ENCODE measurements at regions not wholly inside any gene's neighbourhood (a gene's known extent, or its start where the extent isn't known, plus 50 kb on each side); places are given as distances from the start of the nearest gene placed in this dataset.

- no peaks in the 10 kb centered on the region for H3K36me3 Mint-ChIP-seq (ENCODE audit: low read depth)
- H3K27me3 ChIP-seq (ENCODE audit: control insufficient read depth, insufficient read depth, low read length, poor library complexity, severe bottlenecking): no peaks in the 10 kb centered on the region
- no peaks in the 10 kb centered on the region for H3K4me1 ChIP-seq (ENCODE audit: control insufficient read depth, insufficient read depth, low read length)
- H3K27me3 Mint-ChIP-seq (ENCODE audit: insufficient read depth): no peaks in the 10 kb centered on the region
- peak overlapping the region; percentile 89 for H3K27ac Mint-ChIP-seq
- no peaks in the 10 kb centered on the region for H3K9me3 ChIP-seq (ENCODE audit: control insufficient read depth, low read length)
- no peaks in the 10 kb centered on the region for H3K9me3 Mint-ChIP-seq
- no peak for TF ChIP-seq CTCF (conservative IDR thresholded peaks at IDR 0.05)
- WGBS, 2 experiments (ENCODE audit: insufficient coverage in 1 of 2, insufficient read length in 1 of 2): 49% methylated on average over 2 of the region's 2 CpGs; no CpG with 5 or more reads in 1 of the 2 experiments
- H3K27ac ChIP-seq (ENCODE audit: low read depth, low read length): no peak overlapping the region
- H3K9ac ChIP-seq (ENCODE audit: extremely low read depth, low read length, poor library complexity, severe bottlenecking): no peak overlapping the region
- no peak overlapping the region for H3K4me3 ChIP-seq (ENCODE audit: low read length)
- peaks cover 4% of the 10 kb centered on the region for H3K4me1 Mint-ChIP-seq
- H3K36me3 ChIP-seq (ENCODE audit: control insufficient read depth, insufficient read depth, low read length): no peaks in the 10 kb centered on the region
- peak; percentile 76 for DNase-seq
- no peak overlapping the region for H3K4me3 Mint-ChIP-seq
These were observed 284.3 kb downstream of the TAF11L14 start for GRCh38 chr5:17918373-17919104.

DNA sequence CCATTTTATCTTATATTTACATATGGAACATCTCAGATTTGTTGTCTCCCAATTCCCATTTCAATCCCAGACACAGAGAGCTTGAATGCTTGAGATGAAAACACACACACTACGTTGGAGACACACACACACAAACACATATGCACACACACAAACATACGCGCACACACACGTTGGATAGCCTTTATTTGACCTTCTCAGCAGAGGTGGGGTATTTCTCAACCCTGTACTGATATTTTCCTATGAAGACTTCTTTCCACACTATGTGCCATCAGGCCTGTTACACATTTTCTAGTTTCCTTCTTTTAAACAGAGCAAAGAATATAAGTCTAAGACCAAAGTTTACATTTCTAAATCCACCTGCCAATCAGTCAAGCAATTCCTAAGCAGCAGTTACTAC lies 291.0 kb downstream of the TAF11L14 start:
- 74 to 78% methylated on average over 4 of the region's 4 CpGs for WGBS, 2 experiments (ENCODE audit: insufficient coverage in 1 of 2, insufficient read length in 1 of 2)
- Mint-ChIP-seq H3K27me3 (ENCODE audit: insufficient read depth) (no peaks in the 10 kb centered on the region), H3K36me3 (ENCODE audit: low read depth) (no peaks in the 10 kb centered on the region), H3K9me3 (peaks cover 4% of the 10 kb centered on the region), H3K4me3 (no peak overlapping the region), H3K4me1 (no peaks in the 10 kb centered on the region), H3K27ac (no peak overlapping the region)
- H3K9me3 ChIP-seq (ENCODE audit: control insufficient read depth, low read length): no peaks in the 10 kb centered on the region
- H3K27ac ChIP-seq (ENCODE audit: low read depth, low read length): no peak overlapping the region
- no peak overlapping the region for H3K4me3 ChIP-seq (ENCODE audit: low read length)
- no peak for TF ChIP-seq CTCF (conservative IDR thresholded peaks at IDR 0.05)
- H3K4me1 ChIP-seq (ENCODE audit: control insufficient read depth, insufficient read depth, low read length): no peaks in the 10 kb centered on the region
- no peaks in the 10 kb centered on the region for H3K36me3 ChIP-seq (ENCODE audit: control insufficient read depth, insufficient read depth, low read length)
- no peak overlapping the region for H3K9ac ChIP-seq (ENCODE audit: extremely low read depth, low read length, poor library complexity, severe bottlenecking)
- no peaks in the 10 kb centered on the region for H3K27me3 ChIP-seq (ENCODE audit: control insufficient read depth, insufficient read depth, low read length, poor library complexity, severe bottlenecking)
- no peak for DNase-seq

- no peaks in the 10 kb centered on the region for H3K36me3 ChIP-seq (ENCODE audit: control insufficient read depth, insufficient read depth, low read length)
- no peaks in the 10 kb centered on the region for H3K27me3 Mint-ChIP-seq (ENCODE audit: insufficient read depth)
- no peak overlapping the region for H3K27ac Mint-ChIP-seq
- WGBS, 2 experiments (ENCODE audit: insufficient coverage in 1 of 2, insufficient read length in 1 of 2): 88 to 92% methylated on average over 1 to 2 of the region's 2 CpGs
- no peak overlapping the region for H3K4me3 Mint-ChIP-seq
- no peak overlapping the region for H3K27ac ChIP-seq (ENCODE audit: low read depth, low read length)
- no peaks in the 10 kb centered on the region for H3K36me3 Mint-ChIP-seq (ENCODE audit: low read depth)
- DNase-seq: no peak
- no peak for TF ChIP-seq CTCF (conservative IDR thresholded peaks at IDR 0.05)
- no peaks in the 10 kb centered on the region for H3K4me1 ChIP-seq (ENCODE audit: control insufficient read depth, insufficient read depth, low read length)
- H3K9me3 Mint-ChIP-seq: peaks cover 14% of the 10 kb centered on the region
- no peak overlapping the region for H3K4me3 ChIP-seq (ENCODE audit: low read length)
- H3K9me3 ChIP-seq (ENCODE audit: control insufficient read depth, low read length): peaks cover 11% of the 10 kb centered on the region
- no peaks in the 10 kb centered on the region for H3K4me1 Mint-ChIP-seq
- H3K27me3 ChIP-seq (ENCODE audit: control insufficient read depth, insufficient read depth, low read length, poor library complexity, severe bottlenecking): no peaks in the 10 kb centered on the region
- H3K9ac ChIP-seq (ENCODE audit: extremely low read depth, low read length, poor library complexity, severe bottlenecking): no peak overlapping the region
These were observed 294.3 kb downstream of the TAF11L14 start for GRCh38 chr5:17928581-17928981.

Data from endodermal cell (in vitro differentiated cells).